ENCODE measurements at regions not wholly inside any gene's neighbourhood (a gene's known extent, or its start where the extent isn't known, plus 50 kb on each side); places are given as distances from the start of the nearest gene placed in this dataset.

- no peak for TF ChIP-seq CTCF (optimal IDR thresholded peaks at IDR 0.05 in 1 of 3, IDR thresholded peaks at IDR 0.05 in 1 of 3, conservative IDR thresholded peaks at IDR 0.05 in 1 of 3; ENCODE audit: extremely low read depth in 1 of 3, insufficient read depth in 2 of 3, low read length in 3 of 3)
- TF ChIP-seq EZH2 (IDR thresholded peaks at IDR 0.05; ENCODE audit: low read length) = no peak
Measured at GRCh38 chr6:119980802-119981201, 631.2 kb upstream of the MAN1A1 start.

Measured in keratinocyte (primary cell).